ENCODE measurements at regions not wholly inside any gene's neighbourhood (a gene's known extent, or its start where the extent isn't known, plus 50 kb on each side); places are given as distances from the start of the nearest gene placed in this dataset.

- Histone ChIP-seq H3K27me3 (ENCODE audit: control insufficient read depth, insufficient read depth, low read length) (no peaks in the 10 kb centered on the region), H3K9ac (ENCODE audit: low read length in 3 of 3) (no peak overlapping the region), H3K4me3 (ENCODE audit: low read length in 3 of 3) (no peak overlapping the region), H3K36me3 (ENCODE audit: control insufficient read depth in 2 of 3, insufficient read depth in 3 of 3, low read length in 3 of 3) (no peaks in the 10 kb centered on the region), H3K4me1 (ENCODE audit: control insufficient read depth in 2 of 3, insufficient read depth in 2 of 3, low read depth in 1 of 3, low read length in 3 of 3) (no peaks in the 10 kb centered on the region), H3K9me3 (ENCODE audit: control insufficient read depth in 2 of 3, insufficient read depth in 1 of 3, low read length in 3 of 3) (no peaks in the 10 kb centered on the region), H3K27ac (ENCODE audit: low read depth in 2 of 2, low read length in 2 of 2) (no peak overlapping the region)
- FAIRE-seq (no peak), DNase-seq (no peak)
- TF ChIP-seq CTCF (IDR thresholded peaks at IDR 0.05; ENCODE audit: borderline replicate concordance, extremely low read depth, insufficient read depth): no peak
- intact Hi-C loops (cut with DNase I): no loop called here
Observed at GRCh38 chr7:121697731-121698316, 175.1 kb upstream of the PTPRZ1 start.

- Histone ChIP-seq H3K4me1 (ENCODE audit: control insufficient read depth in 2 of 3, insufficient read depth in 2 of 3, low read depth in 1 of 3, low read length in 3 of 3) (no peaks in the 10 kb centered on the region), H3K9me3 (ENCODE audit: control insufficient read depth in 2 of 3, insufficient read depth in 1 of 3, low read length in 3 of 3) (no peaks in the 10 kb centered on the region), H3K9ac (ENCODE audit: low read length in 3 of 3) (no peak overlapping the region)
Observed at GRCh38 chr7:121696954-121697353, 176.0 kb upstream of the PTPRZ1 start.

GRCh38 chr7:121689749-121690148 is 183.2 kb upstream of the PTPRZ1 start:
- Histone ChIP-seq H3K9me3 (ENCODE audit: control insufficient read depth in 2 of 3, insufficient read depth in 1 of 3, low read length in 3 of 3) (peaks cover 0 to 4% (median 0%) of the 10 kb centered on the region in 3 donors), H3K27me3 (ENCODE audit: control insufficient read depth, insufficient read depth, low read length) (no peaks in the 10 kb centered on the region), H3K4me1 (ENCODE audit: control insufficient read depth in 2 of 3, insufficient read depth in 2 of 3, low read depth in 1 of 3, low read length in 3 of 3) (no peaks in the 10 kb centered on the region), H3K4me3 (ENCODE audit: low read length in 3 of 3) (no peak overlapping the region), H3K36me3 (ENCODE audit: control insufficient read depth in 2 of 3, insufficient read depth in 3 of 3, low read length in 3 of 3) (no peaks in the 10 kb centered on the region), H3K9ac (ENCODE audit: low read length in 3 of 3) (no peak overlapping the region), H3K27ac (ENCODE audit: low read depth in 2 of 2, low read length in 2 of 2) (no peak overlapping the region)
- FAIRE-seq: no peak
- no peak for TF ChIP-seq CTCF (IDR thresholded peaks at IDR 0.05; ENCODE audit: borderline replicate concordance, extremely low read depth, insufficient read depth)
- intact Hi-C loops (cut with DNase I): no loop called here
- DNase-seq: no peak

More at GRCh38 chr7:121696954-121697353, 176.0 kb upstream of the PTPRZ1 start:
- intact Hi-C loops (cut with DNase I): no loop called here
- no peak overlapping the region for H3K27ac ChIP-seq (ENCODE audit: low read depth in 2 of 2, low read length in 2 of 2)
- no peak for DNase-seq
- no peaks in the 10 kb centered on the region for H3K36me3 ChIP-seq (ENCODE audit: control insufficient read depth in 2 of 3, insufficient read depth in 3 of 3, low read length in 3 of 3)
- no peak overlapping the region for H3K4me3 ChIP-seq (ENCODE audit: low read length in 3 of 3)
- FAIRE-seq: no peak
- TF ChIP-seq CTCF (IDR thresholded peaks at IDR 0.05; ENCODE audit: borderline replicate concordance, extremely low read depth, insufficient read depth): no peak
- no peaks in the 10 kb centered on the region for H3K27me3 ChIP-seq (ENCODE audit: control insufficient read depth, insufficient read depth, low read length)

- DNase-seq: no peak
- Histone ChIP-seq H3K9ac (ENCODE audit: low read length in 3 of 3) (no peak overlapping the region), H3K27ac (ENCODE audit: low read depth in 2 of 2, low read length in 2 of 2) (no peak overlapping the region), H3K36me3 (ENCODE audit: control insufficient read depth in 2 of 3, insufficient read depth in 3 of 3, low read length in 3 of 3) (no peaks in the 10 kb centered on the region), H3K27me3 (ENCODE audit: control insufficient read depth, insufficient read depth, low read length) (no peaks in the 10 kb centered on the region), H3K4me1 (ENCODE audit: control insufficient read depth in 2 of 3, insufficient read depth in 2 of 3, low read depth in 1 of 3, low read length in 3 of 3) (no peaks in the 10 kb centered on the region), H3K9me3 (ENCODE audit: control insufficient read depth in 2 of 3, insufficient read depth in 1 of 3, low read length in 3 of 3) (no peaks in the 10 kb centered on the region), H3K4me3 (ENCODE audit: low read length in 3 of 3) (no peak overlapping the region)
- intact Hi-C loops (cut with DNase I): no loop called here
- no peak for TF ChIP-seq CTCF (IDR thresholded peaks at IDR 0.05; ENCODE audit: borderline replicate concordance, extremely low read depth, insufficient read depth)
- no peak for FAIRE-seq
Observed at GRCh38 chr7:121681700-121682099, 191.3 kb upstream of the PTPRZ1 start.
